ENCODE measurements at regions not wholly inside any gene's neighbourhood (a gene's known extent, or its start where the extent isn't known, plus 50 kb on each side); places are given as distances from the start of the nearest gene placed in this dataset.
A peak's percentile ranks its signal among the peaks of the same experiment; 100 is the strongest.

GRCh38 chr4:53706422-53707032, 115.2 kb upstream of the LNX1 start:
- no peak overlapping the region for H3K4me3 ChIP-seq
- peaks cover 17% of the 10 kb centered on the region for H3K4me1 ChIP-seq
- no peak overlapping the region for H3K27ac ChIP-seq
- H3K27me3 ChIP-seq: no peaks in the 10 kb centered on the region
- no peaks in the 10 kb centered on the region for H3K36me3 ChIP-seq (ENCODE audit: low read depth, missing control alignments)
- no peak for DNase-seq
- H3K9me3 ChIP-seq: no peaks in the 10 kb centered on the region
- intact Hi-C loops (cut with DNase I; ENCODE audit: low total_unique reads): loop anchor here (10.0 kb wide), 1 partner anchor 508 kb away; no protein-coding TSS in a partner anchor
- 62 to 63% methylated on average over 7 to 8 of the region's 8 CpGs for WGBS, 2 donors
- TF ChIP-seq CTCF (IDR thresholded peaks at IDR 0.05) (peak; percentile 21 to 64 (median 52)), POLR2A (IDR thresholded peaks at IDR 0.05) (no peak)

GRCh38 chr4:53705972-53706371, 114.7 kb upstream of the LNX1 start:
- TF ChIP-seq POLR2A (IDR thresholded peaks at IDR 0.05) (no peak), CTCF (IDR thresholded peaks at IDR 0.05) (no peak)
- Histone ChIP-seq H3K9me3 (no peaks in the 10 kb centered on the region), H3K4me1 (peaks cover 17% of the 10 kb centered on the region), H3K4me3 (no peak overlapping the region), H3K36me3 (ENCODE audit: low read depth, missing control alignments) (no peaks in the 10 kb centered on the region), H3K27ac (no peak overlapping the region), H3K27me3 (no peaks in the 10 kb centered on the region)
- intact Hi-C loops (cut with DNase I; ENCODE audit: low total_unique reads): loop anchor here (10.0 kb wide), 1 partner anchor 509 kb away; no protein-coding TSS in a partner anchor
- no peak for DNase-seq
- WGBS, 2 donors: 23 to 38% methylated on average over 4 of the region's 4 CpGs

GRCh38 chr4:53705151-53705764, 114.0 kb upstream of the LNX1 start:
- Histone ChIP-seq H3K4me3 (no peak overlapping the region), H3K36me3 (ENCODE audit: low read depth, missing control alignments) (no peaks in the 10 kb centered on the region), H3K27me3 (no peaks in the 10 kb centered on the region), H3K9me3 (no peaks in the 10 kb centered on the region), H3K4me1 (peaks cover 17% of the 10 kb centered on the region), H3K27ac (no peak overlapping the region)
- DNase-seq: no peak
- no peak for TF ChIP-seq CTCF (IDR thresholded peaks at IDR 0.05)
- no peak for TF ChIP-seq POLR2A (IDR thresholded peaks at IDR 0.05)
- intact Hi-C loops (cut with DNase I; ENCODE audit: low total_unique reads): loop anchor here (10.0 kb wide), 1 partner anchor 510 kb away; no protein-coding TSS in a partner anchor
- WGBS, 2 donors: 86 to 88% methylated on average over 3 of the region's 3 CpGs

GRCh38 chr4:53704329-53704728, 113.0 kb upstream of the LNX1 start:
- Histone ChIP-seq H3K4me3 (no peak overlapping the region), H3K27ac (no peak overlapping the region), H3K9me3 (no peaks in the 10 kb centered on the region), H3K36me3 (ENCODE audit: low read depth, missing control alignments) (no peaks in the 10 kb centered on the region), H3K27me3 (no peaks in the 10 kb centered on the region), H3K4me1 (peaks cover 17% of the 10 kb centered on the region)
- TF ChIP-seq POLR2A (IDR thresholded peaks at IDR 0.05): no peak
- TF ChIP-seq CTCF (IDR thresholded peaks at IDR 0.05): no peak
- intact Hi-C loops (cut with DNase I; ENCODE audit: low total_unique reads): loop anchor here (10.0 kb wide), 1 partner anchor 510 kb away; no protein-coding TSS in a partner anchor
- DNase-seq: no peak
- WGBS, 2 donors: 65 to 83% methylated on average over 2 of the region's 2 CpGs
